SK-N-SH treated with all-trans-retinoic acid at 6 μM for 48 hours (cell line): ENCODE measurements at regions not wholly inside any gene's neighbourhood (a gene's known extent, or its start where the extent isn't known, plus 50 kb on each side); places are given as distances from the start of the nearest gene placed in this dataset.

Experiments
- ATAC-seq: fragments of 200-7000 bp; cut with Tn5 transposase; 3 replicates; pipeline ENCODE4 v1.9.1; 2020; ENCODE audit warnings: mild to moderate bottlenecking, moderate library complexity
- ARNTL ChIP-seq: fragments of 450-650 bp; formaldehyde crosslinking; IDR thresholded peaks from 2 replicates; pipeline ENCODE4 v1.5.0; 2020; ENCODE audit warnings: low read depth, mild to moderate bottlenecking, moderate library complexity, borderline replicate concordance
- BACH2 ChIP-seq: fragments of 250-450 bp; sonication (Bioruptor Pico); IDR thresholded peaks from 2 replicates; pipeline ENCODE4 v1.9.0; 2021; ENCODE audit warnings: mild to moderate bottlenecking, borderline replicate concordance
- CSDC2 ChIP-seq: fragments of 250-450 bp; sonication (Bioruptor Pico); IDR thresholded peaks from 2 replicates; pipeline ENCODE4 v1.5.0; 2020; ENCODE audit warnings: mild to moderate bottlenecking, moderate library complexity
- ESRRG ChIP-seq: fragments of 250-450 bp; sonication (Bioruptor Pico); IDR thresholded peaks from 2 replicates; pipeline ENCODE4 v1.6.1; 2021; ENCODE audit warnings: mild to moderate bottlenecking
- GLIS3 ChIP-seq: fragments of 250-450 bp; sonication (Bioruptor Pico); IDR thresholded peaks from 2 replicates; pipeline ENCODE4 v1.5.0; 2020; ENCODE audit warnings: mild to moderate bottlenecking, moderate library complexity
- ISL1 ChIP-seq: fragments of 250-450 bp; sonication (Bioruptor Pico); IDR thresholded peaks from 2 replicates; pipeline ENCODE4 v2.1.2; 2022; ENCODE audit warnings: mild to moderate bottlenecking, moderate library complexity
- OSR1 ChIP-seq: fragments of 250-450 bp; sonication (Bioruptor Pico); IDR thresholded peaks from 2 replicates; pipeline ENCODE4 v1.8.0; 2022; ENCODE audit warnings: moderate library complexity, mild to moderate bottlenecking, inconsistent platforms
- PPARA ChIP-seq: fragments of 250-450 bp; sonication (Bioruptor Pico); IDR thresholded peaks from 2 replicates; pipeline ENCODE4 v1.5.0; 2020; ENCODE audit warnings: mild to moderate bottlenecking, borderline replicate concordance
- RARB ChIP-seq: fragments of 250-450 bp; sonication (Bioruptor Pico); IDR thresholded peaks from 2 replicates; pipeline ENCODE4 v1.8.0; 2021; ENCODE audit warnings: mild to moderate bottlenecking, moderate library complexity
- SNAI2 ChIP-seq: fragments of 250-450 bp; sonication (Bioruptor Pico); IDR thresholded peaks from 2 replicates; pipeline ENCODE4 v1.5.0; 2020; ENCODE audit warnings: mild to moderate bottlenecking, moderate library complexity
- TOX ChIP-seq: fragments of 250-450 bp; sonication (Bioruptor Pico); IDR thresholded peaks from 2 replicates; pipeline ENCODE4 v1.8.0; 2021; ENCODE audit warnings: mild to moderate bottlenecking, moderate library complexity, borderline replicate concordance
- ZC3H10 ChIP-seq: fragments of 250-450 bp; sonication (Bioruptor Pico); IDR thresholded peaks from 2 replicates; pipeline ENCODE4 v1.5.1; 2021; ENCODE audit warnings: mild to moderate bottlenecking, moderate library complexity
- ZFP30 ChIP-seq: fragments of 450-650 bp; formaldehyde crosslinking; IDR thresholded peaks from 2 replicates; pipeline ENCODE4 v1.5.0; 2022; ENCODE audit warnings: mild to moderate bottlenecking, moderate library complexity
- ZNF565 ChIP-seq: fragments of 450-650 bp; formaldehyde crosslinking; conservative IDR thresholded peaks from 2 replicates; pipeline ENCODE4 v1.5.0; 2020; ENCODE audit warnings: low read depth, mild to moderate bottlenecking, moderate library complexity
- ZNF70 ChIP-seq: fragments of 450-650 bp; formaldehyde crosslinking; IDR thresholded peaks from 2 replicates; pipeline ENCODE4 v1.5.0; 2020; ENCODE audit warnings: mild to moderate bottlenecking, moderate library complexity
- TF ChIP-seq, protein P1 (sequence below): fragments of 250-450 bp; sonication (Bioruptor Pico); IDR thresholded peaks from 2 replicates; pipeline ENCODE4 v1.5.1; 2020; ENCODE audit warnings: low read depth, mild to moderate bottlenecking, moderate library complexity
- TF ChIP-seq, protein P2 (sequence below): fragments of 250-450 bp; sonication (Bioruptor Pico); IDR thresholded peaks from 2 replicates; pipeline ENCODE4 v1.5.1; 2021; ENCODE audit warnings: mild to moderate bottlenecking, moderate library complexity
- TF ChIP-seq, protein P3 (sequence below): fragments of 250-450 bp; sonication (Bioruptor Pico); IDR thresholded peaks from 2 replicates; pipeline ENCODE4 v1.8.0; 2021; ENCODE audit warnings: low read depth, mild to moderate bottlenecking, moderate library complexity, borderline replicate concordance
- TF ChIP-seq, protein P4 (sequence below): fragments of 250-450 bp; sonication (Bioruptor Pico); IDR thresholded peaks from 2 replicates; pipeline ENCODE4 v1.5.0; 2020; ENCODE audit warnings: mild to moderate bottlenecking, moderate library complexity
- TF ChIP-seq, protein P5 (sequence below): fragments of 250-450 bp; sonication (Bioruptor Pico); IDR thresholded peaks from 2 replicates; pipeline ENCODE4 v1.8.0; 2020; ENCODE audit warnings: mild to moderate bottlenecking, moderate library complexity, borderline replicate concordance

DNA sequence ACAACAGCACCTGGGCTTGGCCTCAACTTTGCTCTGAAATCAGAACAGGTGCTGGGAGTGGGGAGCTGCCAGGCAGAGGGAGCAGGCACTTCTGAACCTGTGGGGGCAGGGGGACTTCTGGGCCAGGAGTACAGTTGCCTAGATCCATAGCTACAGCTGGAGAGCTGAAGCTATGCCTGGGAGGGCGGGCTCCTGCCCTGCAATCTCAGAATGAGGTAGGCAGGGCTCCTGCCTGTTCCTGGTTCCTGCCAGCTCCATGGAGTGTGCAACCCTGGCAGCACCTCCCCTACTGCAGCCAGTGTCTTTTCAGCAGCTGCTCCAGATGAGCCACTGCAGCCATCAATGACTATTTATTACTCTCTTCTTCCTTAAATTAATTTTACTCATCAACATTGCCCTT is 62.1 kb upstream of the NAV3 start:
- no peak for ATAC-seq

DNA sequence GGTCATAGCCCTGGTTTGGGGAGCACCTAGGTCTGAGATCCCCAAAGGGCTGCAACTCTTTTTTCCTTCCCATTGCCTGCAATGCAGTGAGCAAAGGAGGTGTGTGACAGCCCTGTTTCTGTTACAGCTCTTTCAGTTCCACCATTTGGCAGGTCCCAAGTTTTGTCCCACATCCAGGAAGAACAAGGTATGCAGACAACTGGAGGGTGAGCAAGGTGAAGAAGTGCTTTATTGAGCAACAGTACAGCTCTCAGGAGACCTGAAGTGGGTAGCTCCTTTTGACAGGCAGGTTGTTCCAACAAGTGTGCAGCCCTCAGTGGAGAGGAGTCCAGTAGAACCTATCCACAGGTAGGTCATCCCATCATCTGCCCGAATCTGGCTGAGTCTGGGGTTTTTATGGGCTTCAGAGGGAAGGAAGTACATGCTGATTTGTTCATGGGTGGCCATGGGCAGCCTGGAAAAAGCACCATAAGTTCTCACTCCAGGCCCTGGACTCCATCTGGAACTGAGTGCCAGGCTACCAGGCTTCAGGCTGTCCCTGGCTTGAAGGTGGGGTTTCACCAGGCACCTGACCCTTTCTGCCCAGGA is 62.8 kb upstream of the NAV3 start:
- TF ChIP-seq, protein P1, sequence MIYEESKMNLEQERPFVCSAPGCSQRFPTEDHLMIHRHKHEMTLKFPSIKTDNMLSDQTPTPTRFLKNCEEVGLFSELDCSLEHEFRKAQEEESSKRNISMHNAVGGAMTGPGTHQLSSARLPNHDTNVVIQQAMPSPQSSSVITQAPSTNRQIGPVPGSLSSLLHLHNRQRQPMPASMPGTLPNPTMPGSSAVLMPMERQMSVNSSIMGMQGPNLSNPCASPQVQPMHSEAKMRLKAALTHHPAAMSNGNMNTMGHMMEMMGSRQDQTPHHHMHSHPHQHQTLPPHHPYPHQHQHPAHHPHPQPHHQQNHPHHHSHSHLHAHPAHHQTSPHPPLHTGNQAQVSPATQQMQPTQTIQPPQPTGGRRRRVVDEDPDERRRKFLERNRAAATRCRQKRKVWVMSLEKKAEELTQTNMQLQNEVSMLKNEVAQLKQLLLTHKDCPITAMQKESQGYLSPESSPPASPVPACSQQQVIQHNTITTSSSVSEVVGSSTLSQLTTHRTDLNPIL (CRISPR knock-in tag): no peak
- no peak for TF ChIP-seq CSDC2 (CRISPR knock-in tag)
- TF ChIP-seq ZC3H10 (CRISPR knock-in tag): no peak
- TF ChIP-seq BACH2 (CRISPR knock-in tag): no peak
- no peak for TF ChIP-seq GLIS3 (CRISPR knock-in tag)
- TF ChIP-seq TOX (CRISPR knock-in tag): no peak
- TF ChIP-seq SNAI2: no peak
- TF ChIP-seq, protein P2, sequence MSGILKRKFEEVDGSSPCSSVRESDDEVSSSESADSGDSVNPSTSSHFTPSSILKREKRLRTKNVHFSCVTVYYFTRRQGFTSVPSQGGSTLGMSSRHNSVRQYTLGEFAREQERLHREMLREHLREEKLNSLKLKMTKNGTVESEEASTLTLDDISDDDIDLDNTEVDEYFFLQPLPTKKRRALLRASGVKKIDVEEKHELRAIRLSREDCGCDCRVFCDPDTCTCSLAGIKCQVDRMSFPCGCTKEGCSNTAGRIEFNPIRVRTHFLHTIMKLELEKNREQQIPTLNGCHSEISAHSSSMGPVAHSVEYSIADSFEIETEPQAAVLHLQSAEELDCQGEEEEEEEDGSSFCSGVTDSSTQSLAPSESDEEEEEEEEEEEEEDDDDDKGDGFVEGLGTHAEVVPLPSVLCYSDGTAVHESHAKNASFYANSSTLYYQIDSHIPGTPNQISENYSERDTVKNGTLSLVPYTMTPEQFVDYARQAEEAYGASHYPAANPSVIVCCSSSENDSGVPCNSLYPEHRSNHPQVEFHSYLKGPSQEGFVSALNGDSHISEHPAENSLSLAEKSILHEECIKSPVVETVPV (CRISPR knock-in tag): no peak
- no peak for TF ChIP-seq OSR1 (CRISPR knock-in tag)
- no peak for TF ChIP-seq ZNF70 (CRISPR knock-in tag)
- TF ChIP-seq, protein P3, sequence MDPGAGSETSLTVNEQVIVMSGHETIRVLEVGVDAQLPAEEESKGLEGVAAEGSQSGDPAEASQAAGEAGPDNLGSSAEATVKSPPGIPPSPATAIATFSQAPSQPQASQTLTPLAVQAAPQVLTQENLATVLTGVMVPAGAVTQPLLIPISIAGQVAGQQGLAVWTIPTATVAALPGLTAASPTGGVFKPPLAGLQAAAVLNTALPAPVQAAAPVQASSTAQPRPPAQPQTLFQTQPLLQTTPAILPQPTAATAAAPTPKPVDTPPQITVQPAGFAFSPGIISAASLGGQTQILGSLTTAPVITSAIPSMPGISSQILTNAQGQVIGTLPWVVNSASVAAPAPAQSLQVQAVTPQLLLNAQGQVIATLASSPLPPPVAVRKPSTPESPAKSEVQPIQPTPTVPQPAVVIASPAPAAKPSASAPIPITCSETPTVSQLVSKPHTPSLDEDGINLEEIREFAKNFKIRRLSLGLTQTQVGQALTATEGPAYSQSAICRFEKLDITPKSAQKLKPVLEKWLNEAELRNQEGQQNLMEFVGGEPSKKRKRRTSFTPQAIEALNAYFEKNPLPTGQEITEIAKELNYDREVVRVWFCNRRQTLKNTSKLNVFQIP (CRISPR knock-in tag): no peak
- TF ChIP-seq PPARA (CRISPR knock-in tag): no peak
- TF ChIP-seq ESRRG (CRISPR knock-in tag): no peak
- TF ChIP-seq, all 23 proteins: peak for 0

More for the DNA sequence above, 62.1 kb upstream of the NAV3 start:
- TF ChIP-seq, protein P4, sequence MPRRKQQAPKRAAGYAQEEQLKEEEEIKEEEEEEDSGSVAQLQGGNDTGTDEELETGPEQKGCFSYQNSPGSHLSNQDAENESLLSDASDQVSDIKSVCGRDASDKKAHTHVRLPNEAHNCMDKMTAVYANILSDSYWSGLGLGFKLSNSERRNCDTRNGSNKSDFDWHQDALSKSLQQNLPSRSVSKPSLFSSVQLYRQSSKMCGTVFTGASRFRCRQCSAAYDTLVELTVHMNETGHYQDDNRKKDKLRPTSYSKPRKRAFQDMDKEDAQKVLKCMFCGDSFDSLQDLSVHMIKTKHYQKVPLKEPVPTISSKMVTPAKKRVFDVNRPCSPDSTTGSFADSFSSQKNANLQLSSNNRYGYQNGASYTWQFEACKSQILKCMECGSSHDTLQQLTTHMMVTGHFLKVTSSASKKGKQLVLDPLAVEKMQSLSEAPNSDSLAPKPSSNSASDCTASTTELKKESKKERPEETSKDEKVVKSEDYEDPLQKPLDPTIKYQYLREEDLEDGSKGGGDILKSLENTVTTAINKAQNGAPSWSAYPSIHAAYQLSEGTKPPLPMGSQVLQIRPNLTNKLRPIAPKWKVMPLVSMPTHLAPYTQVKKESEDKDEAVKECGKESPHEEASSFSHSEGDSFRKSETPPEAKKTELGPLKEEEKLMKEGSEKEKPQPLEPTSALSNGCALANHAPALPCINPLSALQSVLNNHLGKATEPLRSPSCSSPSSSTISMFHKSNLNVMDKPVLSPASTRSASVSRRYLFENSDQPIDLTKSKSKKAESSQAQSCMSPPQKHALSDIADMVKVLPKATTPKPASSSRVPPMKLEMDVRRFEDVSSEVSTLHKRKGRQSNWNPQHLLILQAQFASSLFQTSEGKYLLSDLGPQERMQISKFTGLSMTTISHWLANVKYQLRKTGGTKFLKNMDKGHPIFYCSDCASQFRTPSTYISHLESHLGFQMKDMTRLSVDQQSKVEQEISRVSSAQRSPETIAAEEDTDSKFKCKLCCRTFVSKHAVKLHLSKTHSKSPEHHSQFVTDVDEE (CRISPR knock-in tag): no peak
- TF ChIP-seq, protein P5, sequence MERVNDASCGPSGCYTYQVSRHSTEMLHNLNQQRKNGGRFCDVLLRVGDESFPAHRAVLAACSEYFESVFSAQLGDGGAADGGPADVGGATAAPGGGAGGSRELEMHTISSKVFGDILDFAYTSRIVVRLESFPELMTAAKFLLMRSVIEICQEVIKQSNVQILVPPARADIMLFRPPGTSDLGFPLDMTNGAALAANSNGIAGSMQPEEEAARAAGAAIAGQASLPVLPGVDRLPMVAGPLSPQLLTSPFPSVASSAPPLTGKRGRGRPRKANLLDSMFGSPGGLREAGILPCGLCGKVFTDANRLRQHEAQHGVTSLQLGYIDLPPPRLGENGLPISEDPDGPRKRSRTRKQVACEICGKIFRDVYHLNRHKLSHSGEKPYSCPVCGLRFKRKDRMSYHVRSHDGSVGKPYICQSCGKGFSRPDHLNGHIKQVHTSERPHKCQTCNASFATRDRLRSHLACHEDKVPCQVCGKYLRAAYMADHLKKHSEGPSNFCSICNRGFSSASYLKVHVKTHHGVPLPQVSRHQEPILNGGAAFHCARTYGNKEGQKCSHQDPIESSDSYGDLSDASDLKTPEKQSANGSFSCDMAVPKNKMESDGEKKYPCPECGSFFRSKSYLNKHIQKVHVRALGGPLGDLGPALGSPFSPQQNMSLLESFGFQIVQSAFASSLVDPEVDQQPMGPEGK (CRISPR knock-in tag): no peak
- TF ChIP-seq ARNTL (CRISPR knock-in tag) (no peak), ZNF565 (CRISPR knock-in tag) (no peak), ZC3H10 (CRISPR knock-in tag) (no peak)

DNA sequence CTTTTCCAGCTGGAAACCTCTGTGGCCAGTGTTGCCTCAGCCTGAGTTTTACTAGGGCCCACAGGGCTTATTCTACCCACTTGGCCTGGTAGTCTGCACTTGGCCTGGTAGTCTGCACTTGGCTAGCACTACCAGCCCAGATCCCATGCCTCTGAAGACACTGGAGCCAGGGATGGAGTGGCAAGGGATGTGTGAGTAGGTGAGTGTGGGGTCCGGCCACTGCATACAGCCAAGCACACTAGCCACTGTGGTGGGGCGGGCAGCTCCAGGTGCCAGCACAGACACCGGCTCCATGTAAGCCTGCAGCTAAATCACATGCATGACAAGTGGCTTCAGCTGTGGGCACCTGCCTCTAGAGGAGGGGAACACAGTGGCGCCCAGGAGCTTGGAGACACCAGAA is 63.4 kb upstream of the NAV3 start:
- TF ChIP-seq BACH2 (CRISPR knock-in tag) (no peak), ISL1 (no peak), ZC3H10 (CRISPR knock-in tag) (no peak), OSR1 (CRISPR knock-in tag) (no peak), ARNTL (CRISPR knock-in tag) (no peak), ZFP30 (CRISPR knock-in tag) (no peak), RARB (CRISPR knock-in tag) (no peak)
- TF ChIP-seq, protein P4 (CRISPR knock-in tag): no peak
- no peak for ATAC-seq

More for the DNA sequence above, 62.8 kb upstream of the NAV3 start:
- no peak for ATAC-seq
